NK-92 (cell line): ENCODE measurements at regions not wholly inside any gene's neighbourhood (a gene's known extent, or its start where the extent isn't known, plus 50 kb on each side); places are given as distances from the start of the nearest gene placed in this dataset.

Source experiments
- DNase-seq: peaks from one replicate; lab custom pipeline; 2025; ENCODE audit not compliant: unreplicated experiment; lab: John Stamatoyannopoulos, UW

- no peak for DNase-seq
Measured at GRCh38 chr2:16615687-16616615, 49.7 kb downstream of the CYRIA start.

- no peak for DNase-seq
Measured at GRCh38 chr2:16615246-16615645, 50.4 kb downstream of the CYRIA start.

GRCh38 chr2:16614314-16614860, 51.2 kb downstream of the CYRIA start:
- no peak for DNase-seq

- DNase-seq: no peak
Measured at GRCh38 chr2:16613539-16614011, 52.1 kb downstream of the CYRIA start.

- DNase-seq: no peak
Measured at GRCh38 chr2:16612490-16612889, 53.1 kb downstream of the CYRIA start.

- DNase-seq: no peak
Measured at GRCh38 chr2:16609786-16610185, 55.8 kb downstream of the CYRIA start.

- DNase-seq: no peak
Measured at GRCh38 chr2:16608661-16609643, 56.7 kb downstream of the CYRIA start.

- DNase-seq: no peak
Measured at GRCh38 chr2:16607301-16607700, 58.3 kb downstream of the CYRIA start.

- no peak for DNase-seq
Measured at GRCh38 chr2:16604236-16604635, 61.4 kb downstream of the CYRIA start.

- DNase-seq: no peak
Measured at GRCh38 chr2:16591370-16591933, 74.2 kb downstream of the CYRIA start.

GRCh38 chr2:16589465-16589864, 76.2 kb downstream of the CYRIA start:
- no peak for DNase-seq

GRCh38 chr2:16588565-16588964, 77.1 kb downstream of the CYRIA start:
- DNase-seq: no peak

GRCh38 chr2:16587601-16588000, 78.0 kb downstream of the CYRIA start:
- DNase-seq: no peak

GRCh38 chr2:16584824-16585540, 80.7 kb downstream of the CYRIA start:
- no peak for DNase-seq

GRCh38 chr2:16584084-16584483, 81.5 kb downstream of the CYRIA start:
- no peak for DNase-seq

GRCh38 chr2:16581241-16581640, 84.4 kb downstream of the CYRIA start:
- DNase-seq: no peak

GRCh38 chr2:16578081-16578480, 87.6 kb downstream of the CYRIA start:
- DNase-seq: no peak

GRCh38 chr2:16570516-16570915, 95.1 kb downstream of the CYRIA start:
- no peak for DNase-seq

GRCh38 chr2:16568998-16569784, 96.4 kb downstream of the CYRIA start:
- DNase-seq: no peak
